ENCODE measurements at regions not wholly inside any gene's neighbourhood (a gene's known extent, or its start where the extent isn't known, plus 50 kb on each side); places are given as distances from the start of the nearest gene placed in this dataset.

DNA sequence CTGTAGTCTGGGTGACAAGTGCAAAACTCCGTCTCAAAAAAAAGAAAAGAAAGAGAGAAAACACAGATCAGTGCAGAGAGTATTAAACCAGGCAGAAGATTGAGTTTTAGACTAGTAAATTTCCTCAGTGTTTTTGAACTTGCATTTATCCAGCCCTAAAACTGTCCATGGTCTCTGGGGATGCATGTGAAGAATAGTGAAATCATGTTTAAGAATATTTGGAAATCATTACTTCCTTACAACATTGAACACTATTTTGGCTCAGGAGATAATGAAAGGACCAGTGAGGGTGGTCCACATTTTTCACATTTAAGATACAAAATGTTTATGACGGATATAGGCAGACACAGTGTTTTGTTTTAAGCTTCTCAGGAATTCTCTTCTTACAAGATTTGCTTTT, 195.8 kb upstream of the RASGEF1B start:
- DNase-seq (ENCODE audit: low read depth) = no peak

GRCh38 chr4:81666491-81666890, 194.8 kb upstream of the RASGEF1B start:
- DNase-seq (ENCODE audit: low read depth) = no peak

DNA sequence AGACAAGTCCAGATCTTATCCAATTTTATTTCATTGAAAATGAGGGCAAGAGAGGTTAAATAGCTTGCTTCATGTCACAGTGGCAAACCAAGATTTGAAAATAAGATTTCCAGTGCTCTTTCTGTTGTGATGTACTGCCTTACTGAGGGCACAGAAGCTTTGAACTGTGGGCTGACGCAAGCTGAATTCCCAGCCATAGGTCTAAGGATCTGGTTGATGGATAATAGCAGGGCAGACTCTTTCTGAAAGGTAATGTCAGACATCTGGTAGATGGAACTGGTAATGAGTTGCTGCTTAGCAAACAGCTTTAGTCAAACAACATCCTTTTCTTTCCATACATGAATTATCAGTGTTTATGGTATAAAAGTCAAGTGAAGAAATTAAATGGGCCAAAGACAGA, 193.9 kb upstream of the RASGEF1B start:
- no peak for DNase-seq (ENCODE audit: low read depth)

DNA sequence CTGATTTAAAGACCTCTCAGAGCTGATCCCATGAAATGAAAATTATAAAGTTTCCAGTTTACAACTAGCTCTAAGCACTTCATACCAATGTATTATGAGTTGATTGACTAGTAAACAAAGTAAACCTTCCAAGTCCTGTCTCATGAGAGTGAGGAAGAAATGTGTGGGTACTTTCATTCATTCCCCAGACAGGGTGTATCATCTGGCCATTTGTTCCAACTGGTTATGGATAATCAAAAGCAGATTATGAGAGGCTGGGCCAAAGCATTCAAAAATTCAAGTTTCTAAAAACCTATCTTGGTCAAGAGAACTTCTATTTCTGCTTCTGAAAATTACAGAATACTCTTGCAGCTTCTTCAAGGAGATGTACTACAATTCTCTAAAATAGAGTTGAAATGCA, 193.3 kb upstream of the RASGEF1B start:
- no peak for DNase-seq (ENCODE audit: low read depth)

GRCh38 chr4:81664079-81664478, 192.4 kb upstream of the RASGEF1B start:
- no peak for DNase-seq (ENCODE audit: low read depth)

GRCh38 chr4:81663368-81663767, 191.7 kb upstream of the RASGEF1B start:
- no peak for DNase-seq (ENCODE audit: low read depth)

- no peak for DNase-seq (ENCODE audit: low read depth)
Observed at GRCh38 chr4:81659051-81659450, 187.3 kb upstream of the RASGEF1B start.

DNA sequence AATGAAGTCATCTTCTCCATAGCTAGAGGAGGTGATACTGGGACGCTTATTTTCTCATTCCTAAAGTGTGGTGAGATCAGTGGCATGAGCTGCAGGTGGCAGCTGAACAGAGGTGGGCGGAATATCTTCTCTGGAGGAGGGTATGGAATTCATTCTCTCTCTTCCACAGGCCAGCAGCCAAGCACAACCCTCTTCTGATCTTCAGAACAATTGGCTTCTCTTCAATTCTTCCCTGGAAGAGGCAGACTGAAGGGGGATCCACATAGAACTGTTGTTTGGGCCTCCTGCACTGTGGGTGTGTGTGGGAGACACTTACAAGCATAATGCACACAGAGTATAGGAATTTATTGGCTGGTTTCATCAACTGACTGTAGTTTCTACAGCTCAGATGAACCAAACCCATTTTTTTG, 180.4 kb upstream of the RASGEF1B start:
- no peak for DNase-seq (ENCODE audit: low read depth)

GRCh38 chr4:81651243-81651899, 179.7 kb upstream of the RASGEF1B start:
- DNase-seq (ENCODE audit: low read depth) = no peak

GRCh38 chr4:81650606-81651242, 179.0 kb upstream of the RASGEF1B start:
- DNase-seq (ENCODE audit: low read depth) = no peak

DNA sequence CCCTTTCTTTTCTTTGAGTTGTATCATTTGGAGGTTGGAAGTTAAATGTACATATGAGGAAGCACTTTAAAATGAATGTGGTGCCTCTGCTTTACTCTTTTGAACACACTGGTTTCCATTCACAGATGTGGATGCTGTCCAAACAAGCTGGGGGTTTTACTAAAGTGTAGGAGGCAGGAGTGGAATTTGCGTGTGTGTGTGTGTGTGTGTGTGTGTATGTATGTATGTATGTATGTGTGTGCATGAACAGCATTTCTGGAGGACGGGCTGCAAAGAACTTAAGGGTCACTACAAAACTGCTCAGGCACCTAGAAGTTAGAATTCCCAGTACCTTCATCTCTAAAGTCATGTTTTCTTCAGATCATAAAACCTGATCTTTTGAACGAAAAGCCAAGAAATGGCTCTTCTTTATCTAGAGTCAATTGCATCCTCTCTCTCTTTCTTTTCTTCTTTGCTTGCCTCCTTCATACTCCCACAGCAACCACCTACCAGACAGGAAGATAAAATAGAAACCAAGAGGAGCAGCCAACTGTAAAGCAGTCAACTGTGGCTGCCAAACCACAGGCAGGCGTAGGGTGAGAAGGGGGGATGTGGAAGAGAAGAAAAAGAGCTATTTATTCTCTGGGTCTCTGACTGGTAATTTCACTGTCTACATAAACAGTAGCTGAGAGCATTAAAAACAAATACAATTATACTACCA, 177.0 kb upstream of the RASGEF1B start:
- DNase-seq (ENCODE audit: low read depth) = no peak

GRCh38 chr4:81647388-81647787, 175.7 kb upstream of the RASGEF1B start:
- DNase-seq (ENCODE audit: low read depth) = no peak

- DNase-seq (ENCODE audit: low read depth) = no peak
Observed at GRCh38 chr4:81642543-81642942, 170.8 kb upstream of the RASGEF1B start.

DNA sequence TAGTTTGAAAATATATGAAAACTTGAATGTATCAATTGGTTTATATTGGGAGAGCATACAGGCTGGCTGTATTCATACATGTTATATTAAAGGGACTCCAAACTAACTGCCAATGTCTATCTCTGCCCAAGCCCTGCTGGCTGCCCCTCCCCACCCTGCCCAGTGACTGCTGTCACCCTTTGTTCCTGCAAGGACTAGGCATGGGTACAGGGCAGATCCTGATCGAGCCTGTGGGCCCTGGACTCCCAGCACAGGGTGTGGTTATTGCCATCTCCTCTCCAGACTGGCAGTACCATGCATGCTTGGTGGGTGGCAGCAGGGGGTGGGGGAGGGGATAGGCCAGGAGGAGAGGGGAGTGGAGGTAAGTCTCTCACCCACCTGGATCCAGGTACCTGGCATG, 167.5 kb upstream of the RASGEF1B start:
- no peak for DNase-seq (ENCODE audit: low read depth)

DNA sequence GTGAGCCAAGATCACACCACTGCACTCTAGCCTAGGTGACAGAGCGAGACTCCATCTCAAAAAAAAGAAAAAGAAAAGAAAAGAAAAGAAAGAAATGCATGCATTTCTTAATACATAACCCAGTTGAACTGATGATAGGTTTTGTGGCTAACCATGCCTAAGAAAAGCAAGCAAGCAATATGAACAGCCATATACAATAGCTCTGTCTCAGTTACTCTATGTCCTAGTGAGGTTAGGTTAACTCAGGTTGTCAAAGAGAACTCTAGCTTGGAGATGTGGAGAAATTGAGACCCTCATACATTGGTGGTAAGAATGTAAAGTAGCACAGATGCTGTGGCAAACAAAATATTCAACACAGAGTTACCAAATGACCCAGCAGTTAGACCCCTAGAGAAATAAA, 167.0 kb upstream of the RASGEF1B start:
- no peak for DNase-seq (ENCODE audit: low read depth)

DNA sequence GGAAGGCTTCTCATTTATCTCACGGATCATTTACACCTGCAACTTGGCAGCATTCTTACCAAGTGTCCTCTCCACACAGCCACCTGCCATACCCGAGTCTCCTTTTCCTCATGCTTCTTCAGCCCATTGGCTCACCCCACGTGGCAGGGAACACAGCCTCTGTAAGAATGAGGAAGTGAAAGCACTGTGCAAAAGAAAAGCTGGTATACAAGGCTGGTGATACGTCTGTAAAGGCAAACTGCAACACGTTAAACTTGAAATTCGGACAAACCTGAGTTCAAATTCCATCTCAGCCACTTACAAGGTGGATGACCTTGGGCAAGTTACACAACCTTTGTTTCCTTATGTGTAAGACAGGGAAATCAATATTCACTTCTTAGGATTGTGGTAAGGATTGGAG, 164.0 kb upstream of the RASGEF1B start:
- no peak for DNase-seq (ENCODE audit: low read depth)

GRCh38 chr4:81634766-81635549, 163.3 kb upstream of the RASGEF1B start:
- no peak for DNase-seq (ENCODE audit: low read depth)

DNA sequence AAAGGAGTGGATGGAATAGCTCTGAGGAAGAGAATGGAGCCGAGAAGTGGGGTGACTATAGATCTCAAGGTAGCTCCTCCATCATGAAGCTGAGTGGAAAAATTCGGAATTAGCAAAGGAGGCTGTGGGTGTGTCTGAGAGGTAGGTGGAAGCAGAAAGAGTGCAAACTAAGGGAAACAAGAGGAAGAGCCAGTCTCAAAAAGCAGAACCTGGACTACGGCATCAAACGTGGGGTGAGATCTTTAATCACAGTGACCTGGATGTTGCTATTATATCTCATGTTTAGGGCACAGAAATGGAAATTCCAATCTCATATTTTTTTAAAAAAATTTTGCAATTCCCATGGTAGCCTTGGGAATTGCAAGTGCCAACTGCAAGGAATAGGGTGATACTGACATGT, 162.5 kb upstream of the RASGEF1B start:
- no peak for DNase-seq (ENCODE audit: low read depth)

- DNase-seq (ENCODE audit: low read depth) = no peak
Observed at GRCh38 chr4:81632581-81633299, 161.0 kb upstream of the RASGEF1B start.

GRCh38 chr4:81631958-81632441, 160.3 kb upstream of the RASGEF1B start:
- DNase-seq (ENCODE audit: low read depth) = no peak

- no peak for DNase-seq (ENCODE audit: low read depth)
Observed at GRCh38 chr4:81629366-81629765, 157.7 kb upstream of the RASGEF1B start.

GRCh38 chr4:81628489-81628888, 156.8 kb upstream of the RASGEF1B start:
- DNase-seq (ENCODE audit: low read depth) = no peak

All from T-helper 22 cell (primary cell).